ENCODE measurements at regions not wholly inside any gene's neighbourhood (a gene's known extent, or its start where the extent isn't known, plus 50 kb on each side); places are given as distances from the start of the nearest gene placed in this dataset.

DNA sequence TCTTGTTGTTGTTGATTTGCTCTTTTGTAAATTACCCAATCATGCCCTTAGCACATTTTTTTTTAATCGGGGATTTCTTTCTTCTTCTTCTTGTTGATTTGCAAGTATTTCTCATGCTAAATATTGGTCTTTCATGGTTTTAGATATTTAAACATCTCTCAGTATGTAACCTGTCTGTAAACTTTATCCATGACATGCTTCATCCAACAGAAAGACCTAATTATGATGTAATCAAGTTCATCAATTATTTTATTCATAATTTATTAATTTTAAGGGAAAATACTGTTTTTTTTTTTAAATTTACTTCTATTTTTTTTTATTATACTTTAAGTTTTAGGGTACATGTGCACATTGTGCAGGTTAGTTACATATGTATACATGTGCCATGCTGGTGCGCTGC lies 69.8 kb downstream of the TNFSF18 start:
- Histone ChIP-seq H3K27ac (ENCODE audit: low read depth in 2 of 2, low read length in 2 of 2) (no peak overlapping the region), H3K4me1 (ENCODE audit: control insufficient read depth in 2 of 2, insufficient read depth in 2 of 2, low read length in 2 of 2) (peaks cover 0 to 14% of the 10 kb centered on the region in 2 donors), H3K27me3 (ENCODE audit: control insufficient read depth in 2 of 2, insufficient read depth in 2 of 2, low read length in 2 of 2) (no peaks in the 10 kb centered on the region), H3K9ac (ENCODE audit: low read depth in 1 of 2, low read length in 2 of 2) (no peak overlapping the region), H3K9me3 (ENCODE audit: control insufficient read depth in 2 of 2, low read length in 2 of 2) (no peaks in the 10 kb centered on the region), H3K36me3 (ENCODE audit: control insufficient read depth in 2 of 2, insufficient read depth in 2 of 2, low read length in 2 of 2) (no peaks in the 10 kb centered on the region), H3K4me3 (ENCODE audit: low read length in 2 of 2) (no peak overlapping the region)

Data from mucosa of rectum (tissue), 2 donors.